NT2/D1 (cell line): ENCODE measurements at regions not wholly inside any gene's neighbourhood (a gene's known extent, or its start where the extent isn't known, plus 50 kb on each side); places are given as distances from the start of the nearest gene placed in this dataset.
"Not testable (repeated sequence)": the region's sequence is repeated elsewhere in the genome, so short reads cannot be mapped to it uniquely, and the experiment has no call there.

Source experiments
- DNase-seq: peaks from one replicate; pipeline ENCODE4 v3.0.0-alpha.2; 2011; ENCODE audit warnings: low read depth, low spot score
- H3K27me3 ChIP-seq: 2 replicates; pipeline ENCODE4 v1.6.0; 2011; ENCODE audit warnings: mild to moderate bottlenecking; ENCODE audit not compliant: insufficient read length, insufficient read depth
- H3K36me3 ChIP-seq: 2 replicates; pipeline ENCODE4 v1.6.1; 2011; ENCODE audit warnings: mild to moderate bottlenecking, low read length, mixed read lengths; ENCODE audit not compliant: insufficient read depth, insufficient read length
- H3K4me1 ChIP-seq: 2 replicates; pipeline ENCODE4 v1.5.1; 2011; ENCODE audit not compliant: insufficient read depth, insufficient read length
- H3K4me3 ChIP-seq: 2 replicates; pipeline ENCODE4 v1.5.1; 2011; ENCODE audit warnings: low read depth; ENCODE audit not compliant: insufficient read length
- H3K9ac ChIP-seq: 2 replicates; pipeline ENCODE4 v1.6.0; 2011; ENCODE audit warnings: low read depth; ENCODE audit not compliant: insufficient read length
- H3K9me3 ChIP-seq: 2 replicates; pipeline ENCODE4 v1.5.1; 2011; ENCODE audit warnings: mild to moderate bottlenecking, low read length; ENCODE audit not compliant: insufficient read depth
- SUZ12 ChIP-seq: IDR thresholded peaks from 2 replicates; pipeline ENCODE4 v1.6.1; 2011; ENCODE audit not compliant: insufficient read length, insufficient read depth; ENCODE audit errors: extremely low read depth
- YY1 ChIP-seq: IDR thresholded peaks from 2 replicates; pipeline ENCODE4 v1.6.1; 2011; ENCODE audit not compliant: insufficient read length, insufficient read depth
- ZNF274 ChIP-seq: IDR thresholded peaks from 2 replicates; pipeline ENCODE4 v1.6.1; 2011; ENCODE audit warnings: mild to moderate bottlenecking, low read depth, low read length

GRCh38 chr15:85274315-85275050 lies 105.9 kb upstream of the AKAP13 start:
- Histone ChIP-seq H3K4me3 (no peak overlapping the region), H3K4me1 (no peaks in the 10 kb centered on the region), H3K9ac (no peak overlapping the region), H3K9me3 (no peaks in the 10 kb centered on the region), H3K27me3 (no peaks in the 10 kb centered on the region), H3K36me3 (no peaks in the 10 kb centered on the region)
- TF ChIP-seq SUZ12: no peak
- DNase-seq: no peak

DNA sequence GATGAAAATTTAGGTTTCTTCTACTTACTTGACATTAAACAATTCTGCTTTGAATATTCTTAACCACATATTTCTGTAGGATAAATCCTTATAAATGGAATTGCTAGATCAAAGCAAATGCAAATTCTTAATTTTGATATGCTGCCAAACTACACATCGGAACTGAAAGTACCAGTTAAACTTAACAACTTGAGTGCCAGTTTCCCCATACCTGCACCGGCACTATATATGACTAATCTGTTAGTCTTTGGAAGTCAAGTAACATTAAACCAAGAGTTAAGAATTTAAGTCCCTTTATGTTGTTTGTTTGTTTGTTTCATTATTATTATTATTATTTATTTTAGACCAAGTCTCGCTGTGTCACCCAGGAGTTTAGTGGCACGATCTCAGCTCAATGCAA lies 103.9 kb upstream of the AKAP13 start:
- H3K4me3 ChIP-seq: no peak overlapping the region
- no peaks in the 10 kb centered on the region for H3K9me3 ChIP-seq
- no peaks in the 10 kb centered on the region for H3K4me1 ChIP-seq
- H3K9ac ChIP-seq: no peak overlapping the region
- TF ChIP-seq YY1 (no peak), SUZ12 (no peak), ZNF274 (no peak)
- H3K27me3 ChIP-seq: no peaks in the 10 kb centered on the region
- H3K36me3 ChIP-seq: no peaks in the 10 kb centered on the region
- no peak for DNase-seq

GRCh38 chr15:85276921-85277320 lies 103.5 kb upstream of the AKAP13 start:
- Histone ChIP-seq H3K9ac (no peak overlapping the region), H3K4me1 (no peaks in the 10 kb centered on the region), H3K4me3 (no peak overlapping the region), H3K27me3 (no peaks in the 10 kb centered on the region), H3K36me3 (no peaks in the 10 kb centered on the region), H3K9me3 (no peaks in the 10 kb centered on the region)
- no peak for TF ChIP-seq SUZ12
- TF ChIP-seq YY1: no peak
- no peak for TF ChIP-seq ZNF274
- DNase-seq: no peak

DNA sequence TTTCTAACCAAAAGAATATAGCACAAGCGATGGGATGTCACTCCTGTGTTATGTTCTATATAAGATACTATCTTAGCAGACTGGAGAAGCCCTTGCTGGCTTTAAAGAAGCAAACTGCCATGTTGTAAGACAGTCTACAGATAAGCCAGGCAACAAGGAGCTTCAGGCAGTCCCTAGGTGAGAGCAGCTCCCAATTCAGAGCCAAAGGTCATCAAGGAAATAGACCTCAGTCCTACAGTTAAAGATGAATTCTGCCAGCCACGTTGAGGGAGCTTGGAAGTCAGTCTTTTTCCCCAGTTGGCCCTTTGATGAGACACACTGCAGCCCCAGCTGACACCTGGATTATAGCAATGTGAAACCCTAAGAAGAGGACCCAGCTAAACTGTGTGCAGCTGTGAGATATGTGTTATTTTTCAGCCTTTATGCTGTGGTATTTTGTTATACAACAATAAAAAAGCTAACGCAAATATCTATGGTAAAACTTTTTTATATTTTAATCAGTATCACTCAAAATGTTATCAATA lies 102.5 kb upstream of the AKAP13 start:
- no peak for DNase-seq
- no peak overlapping the region for H3K4me3 ChIP-seq
- H3K9me3 ChIP-seq: no peaks in the 10 kb centered on the region
- no peak overlapping the region for H3K9ac ChIP-seq
- H3K4me1 ChIP-seq: no peaks in the 10 kb centered on the region
- TF ChIP-seq YY1 (no peak), ZNF274 (no peak)
- no peaks in the 10 kb centered on the region for H3K27me3 ChIP-seq
- no peaks in the 10 kb centered on the region for H3K36me3 ChIP-seq

DNA sequence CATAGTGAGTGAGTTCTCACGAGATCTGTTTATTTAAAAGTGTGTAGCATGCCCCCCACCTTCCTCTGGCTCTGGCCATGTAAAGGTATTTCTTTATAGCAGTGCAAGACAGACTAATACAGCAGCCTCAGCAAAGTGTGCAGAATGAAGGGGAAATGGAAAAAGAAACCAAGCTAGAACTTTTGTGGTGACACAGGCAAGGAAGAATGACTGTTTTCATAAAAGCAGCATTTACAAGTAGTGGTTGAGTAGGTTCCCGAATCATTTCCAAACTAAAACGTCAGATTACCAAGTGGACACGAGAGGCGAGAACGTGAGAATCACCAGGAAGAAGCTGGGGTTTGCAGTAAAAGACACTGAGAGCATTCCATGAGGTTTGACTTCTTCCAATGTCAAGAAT lies 100.2 kb upstream of the AKAP13 start:
- no peaks in the 10 kb centered on the region for H3K27me3 ChIP-seq
- H3K4me1 ChIP-seq: no peaks in the 10 kb centered on the region
- H3K4me3 ChIP-seq: no peak overlapping the region
- no peak for DNase-seq
- no peaks in the 10 kb centered on the region for H3K36me3 ChIP-seq
- no peaks in the 10 kb centered on the region for H3K9me3 ChIP-seq
- no peak overlapping the region for H3K9ac ChIP-seq
- no peak for TF ChIP-seq ZNF274
- TF ChIP-seq SUZ12: no peak
- no peak for TF ChIP-seq YY1

- Histone ChIP-seq H3K9ac (no peak overlapping the region), H3K4me1 (no peaks in the 10 kb centered on the region), H3K36me3 (no peaks in the 10 kb centered on the region), H3K9me3 (no peaks in the 10 kb centered on the region), H3K27me3 (no peaks in the 10 kb centered on the region), H3K4me3 (no peak overlapping the region)
- no peak for TF ChIP-seq ZNF274
- no peak for TF ChIP-seq SUZ12
- no peak for TF ChIP-seq YY1
- no peak for DNase-seq
These were observed 99.0 kb upstream of the AKAP13 start for GRCh38 chr15:85281293-85281882.

DNA sequence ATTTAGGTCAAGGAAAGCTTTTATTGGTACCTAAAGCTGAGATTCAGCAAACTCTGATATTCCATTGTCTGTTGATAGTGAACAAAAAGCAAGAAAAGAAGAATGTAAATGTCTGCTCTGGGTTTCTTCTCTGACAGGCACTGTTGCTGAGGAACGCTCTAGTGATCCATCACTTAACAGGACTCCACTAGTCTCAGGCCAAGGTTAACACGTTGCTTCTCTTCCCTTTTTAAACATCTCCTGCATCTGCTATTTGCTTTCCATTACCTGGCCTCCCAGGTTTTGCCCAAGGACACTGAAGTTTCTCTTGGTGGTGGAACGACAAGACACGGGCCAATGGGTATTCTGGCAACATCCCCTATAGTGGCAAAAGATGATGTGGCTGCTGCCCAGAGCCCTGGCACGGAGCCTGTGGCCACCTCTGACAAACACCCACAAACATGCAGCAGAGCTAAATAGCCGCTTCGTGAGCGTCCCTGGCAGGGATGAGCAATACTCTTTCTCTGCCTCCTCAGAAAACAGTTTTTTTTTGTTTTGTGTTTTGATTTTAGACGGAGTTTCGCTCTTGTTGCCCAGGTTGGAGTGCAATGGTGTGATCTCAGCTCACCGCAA lies 97.8 kb upstream of the AKAP13 start:
- no peak overlapping the region for H3K4me3 ChIP-seq
- H3K9me3 ChIP-seq: no peaks in the 10 kb centered on the region
- TF ChIP-seq ZNF274 (no peak), SUZ12 (no peak), YY1 (no peak)
- no peak for DNase-seq
- no peak overlapping the region for H3K9ac ChIP-seq
- H3K36me3 ChIP-seq: no peaks in the 10 kb centered on the region
- H3K27me3 ChIP-seq: no peaks in the 10 kb centered on the region
- H3K4me1 ChIP-seq: no peaks in the 10 kb centered on the region

DNA sequence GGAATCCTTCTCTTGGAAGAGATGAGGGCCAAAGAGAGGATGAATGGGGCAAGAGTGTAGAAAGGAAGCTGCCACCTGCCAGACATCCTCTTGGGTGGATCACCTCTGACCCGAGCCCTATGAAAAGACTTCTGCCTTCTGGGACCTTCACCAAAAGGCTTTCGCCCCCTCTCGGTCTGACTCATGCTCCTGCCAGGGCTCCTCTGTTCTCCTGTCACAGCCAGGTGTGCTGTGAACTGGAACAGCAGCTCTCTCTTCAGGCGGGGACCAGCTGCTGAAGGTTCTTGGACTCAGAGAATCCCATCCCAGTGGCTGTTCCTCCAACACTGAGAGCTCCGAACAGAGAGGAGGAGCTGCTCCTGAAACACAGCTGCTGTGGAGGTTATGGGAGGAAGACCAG lies 96.6 kb upstream of the AKAP13 start:
- not testable (repeated sequence) for DNase-seq, H3K4me1 ChIP-seq, H3K9ac ChIP-seq, H3K9me3 ChIP-seq, H3K36me3 ChIP-seq, H3K27me3 ChIP-seq, H3K4me3 ChIP-seq
